GM08714 (cell line): ENCODE measurements at regions not wholly inside any gene's neighbourhood (a gene's known extent, or its start where the extent isn't known, plus 50 kb on each side); places are given as distances from the start of the nearest gene placed in this dataset.

Experiments used
- H3K4me3 ChIP-seq: fragments of 200-500 bp; sonication (Bioruptor generic); 2 replicates; pipeline ENCODE4 v1.5.1; 2014; ENCODE audit warnings: mild to moderate bottlenecking, low read length, inconsistent platforms
- ZNF274 ChIP-seq: IDR thresholded peaks from 2 replicates; pipeline ENCODE4 v1.6.1; 2012; ENCODE audit warnings: mild to moderate bottlenecking, low read depth, low read length

- no peak overlapping the region for H3K4me3 ChIP-seq
- no peak for TF ChIP-seq ZNF274
Observed at GRCh38 chr5:153081385-153081784, 409.1 kb upstream of the GRIA1 start.

GRCh38 chr5:153084511-153084910 is 406.0 kb upstream of the GRIA1 start:
- no peak for TF ChIP-seq ZNF274
- H3K4me3 ChIP-seq, result no peak overlapping the region

DNA sequence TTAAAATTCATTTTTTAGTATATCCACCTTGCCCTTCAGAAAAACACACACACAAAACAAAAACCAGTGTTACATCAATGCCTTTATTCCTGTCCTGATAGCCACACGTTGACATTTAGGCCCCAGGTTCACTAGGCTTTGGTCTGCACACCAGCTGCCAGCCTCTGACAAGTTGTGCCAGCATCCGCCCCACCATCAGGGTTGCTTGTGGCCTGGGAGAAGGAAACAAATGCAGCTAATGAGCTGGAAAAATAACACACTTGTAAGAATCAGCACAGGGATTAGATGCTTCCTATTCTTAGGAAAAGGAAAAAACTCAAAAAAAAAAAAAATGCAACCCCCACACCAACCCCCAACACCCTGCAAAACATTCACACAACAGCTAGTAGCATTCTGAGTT is 404.0 kb upstream of the GRIA1 start:
- no peak for TF ChIP-seq ZNF274
- H3K4me3 ChIP-seq, result no peak overlapping the region

DNA sequence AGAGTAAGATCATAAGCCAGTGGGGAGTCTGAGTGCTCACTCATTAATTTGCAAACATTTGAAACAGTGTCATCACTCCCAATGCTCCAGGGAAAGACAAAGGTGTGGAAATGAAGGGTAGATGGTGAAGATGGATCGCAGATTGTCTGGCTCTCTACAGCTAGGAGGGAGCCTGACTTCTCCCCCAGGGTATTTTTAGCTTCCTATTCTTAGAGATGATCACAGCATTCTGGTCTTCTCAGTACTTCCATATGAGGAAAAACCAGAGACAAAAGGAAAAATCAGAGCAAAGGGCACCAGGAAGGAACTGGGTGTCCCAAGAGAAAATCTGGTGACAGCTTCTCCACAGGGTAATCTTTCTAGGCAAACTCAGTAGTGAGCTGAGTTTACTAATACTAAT is 401.9 kb upstream of the GRIA1 start:
- no peak overlapping the region for H3K4me3 ChIP-seq
- TF ChIP-seq ZNF274, result no peak

DNA sequence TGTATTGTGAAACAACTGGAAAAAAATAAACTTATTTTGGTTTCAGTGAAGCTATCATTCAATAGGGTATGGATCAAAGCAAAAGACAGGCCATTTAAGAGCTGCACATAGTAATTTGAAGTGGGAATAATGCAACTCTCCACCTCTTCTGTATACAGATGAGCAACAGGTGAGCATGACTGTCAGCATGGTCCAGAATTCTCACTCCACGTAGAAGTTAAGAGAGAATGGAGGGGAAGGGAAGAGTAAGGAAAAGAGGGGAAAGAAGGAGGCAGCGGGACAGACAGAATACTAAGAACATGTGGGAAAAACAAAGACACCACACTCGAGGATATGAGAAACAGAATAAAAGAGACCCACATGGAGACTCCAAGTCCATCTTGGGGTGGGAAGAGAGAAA is 396.1 kb upstream of the GRIA1 start:
- H3K4me3 ChIP-seq, result no peak overlapping the region
- no peak for TF ChIP-seq ZNF274

DNA sequence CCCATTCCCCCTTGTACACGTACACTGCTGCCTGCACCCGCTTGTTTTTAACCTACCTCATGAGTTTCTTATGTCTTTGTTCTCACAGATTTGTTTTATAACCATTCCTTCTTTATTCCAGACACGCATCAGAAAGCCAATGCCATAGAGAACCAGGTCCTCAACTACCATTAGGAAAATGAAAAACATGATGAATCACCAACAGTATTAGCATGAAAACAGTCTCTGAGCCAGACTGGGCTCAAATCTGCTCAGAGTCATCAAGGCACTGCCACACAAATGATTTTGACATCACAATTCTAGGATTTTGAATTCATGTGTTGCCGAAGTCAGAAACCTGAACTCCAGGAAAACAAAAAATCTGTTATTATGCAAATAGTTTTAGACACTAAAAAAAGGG is 394.1 kb upstream of the GRIA1 start:
- no peak for TF ChIP-seq ZNF274
- no peak overlapping the region for H3K4me3 ChIP-seq

DNA sequence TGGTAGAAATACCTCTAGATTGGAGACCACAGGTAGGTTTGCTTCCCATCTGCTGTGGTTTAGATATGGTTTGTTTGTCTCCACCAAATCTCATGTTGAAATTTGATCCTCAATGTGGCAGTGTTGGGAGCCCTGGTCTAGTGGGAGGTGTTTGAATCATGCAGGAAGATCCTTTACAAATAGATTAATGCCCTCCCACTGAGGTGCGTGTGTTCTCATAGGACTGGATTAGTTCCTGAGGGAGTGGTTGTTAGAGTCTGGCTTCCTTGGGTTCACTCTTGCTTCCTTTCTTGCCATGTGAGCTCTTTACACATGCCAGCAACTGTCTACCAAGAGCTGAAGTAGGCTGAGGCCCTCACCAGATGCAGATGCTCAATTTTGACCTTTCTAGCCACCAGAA is 391.1 kb upstream of the GRIA1 start:
- no peak for TF ChIP-seq ZNF274
- H3K4me3 ChIP-seq, result no peak overlapping the region

- no peak for TF ChIP-seq ZNF274
- H3K4me3 ChIP-seq, result no peak overlapping the region
Observed at GRCh38 chr5:153101235-153102180, 389.0 kb upstream of the GRIA1 start.

GRCh38 chr5:153116916-153117315 is 373.6 kb upstream of the GRIA1 start:
- no peak overlapping the region for H3K4me3 ChIP-seq
- TF ChIP-seq ZNF274, result no peak

- no peak overlapping the region for H3K4me3 ChIP-seq
- TF ChIP-seq ZNF274, result no peak
Observed at GRCh38 chr5:153118018-153118417, 372.5 kb upstream of the GRIA1 start.

- no peak overlapping the region for H3K4me3 ChIP-seq
- no peak for TF ChIP-seq ZNF274
Observed at GRCh38 chr5:153122403-153122802, 368.1 kb upstream of the GRIA1 start.

DNA sequence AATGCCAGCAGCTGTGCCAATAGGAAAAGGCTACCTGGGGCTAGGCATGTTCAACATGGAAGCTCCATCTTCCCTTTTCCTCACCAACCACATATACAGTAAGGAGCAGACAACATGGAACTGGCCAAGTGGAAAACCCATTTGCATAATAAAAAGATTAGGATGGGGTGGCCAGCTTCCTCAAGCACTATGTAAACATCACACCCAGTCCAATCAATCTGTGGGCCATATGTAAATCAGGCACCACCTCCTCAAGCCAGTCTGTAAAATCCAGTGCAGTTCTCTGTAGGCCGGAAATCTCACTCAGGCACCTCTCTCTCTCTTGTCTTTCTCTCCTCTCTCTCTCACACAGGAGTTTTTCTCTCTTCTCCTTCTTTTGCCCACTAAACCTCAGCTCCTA is 360.2 kb upstream of the GRIA1 start:
- TF ChIP-seq ZNF274, result no peak
- H3K4me3 ChIP-seq, result no peak overlapping the region

DNA sequence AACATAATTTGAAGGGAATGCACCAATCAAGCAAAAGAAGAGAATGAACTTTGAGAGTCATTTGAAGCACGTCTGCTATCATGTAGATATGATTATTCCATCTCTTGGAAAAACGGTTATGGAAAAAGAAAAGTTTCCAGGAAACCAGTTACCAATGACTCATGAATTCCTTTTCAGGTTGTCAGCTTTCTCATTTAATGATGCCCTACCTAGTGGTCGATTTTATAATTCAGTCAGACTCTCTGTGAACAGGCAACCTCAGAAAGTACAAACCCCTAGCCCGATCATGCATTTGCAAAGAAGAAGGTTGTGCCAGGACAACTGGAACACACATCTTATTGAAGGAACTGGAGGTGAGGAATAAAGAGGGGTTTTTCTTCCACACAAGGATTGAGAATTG is 355.1 kb upstream of the GRIA1 start:
- TF ChIP-seq ZNF274, result no peak
- H3K4me3 ChIP-seq, result no peak overlapping the region

- H3K4me3 ChIP-seq, result no peak overlapping the region
- TF ChIP-seq ZNF274, result no peak
Observed at GRCh38 chr5:153136910-153137614, 353.4 kb upstream of the GRIA1 start.

- H3K4me3 ChIP-seq, result no peak overlapping the region
- TF ChIP-seq ZNF274, result no peak
Observed at GRCh38 chr5:153147891-153148623, 342.4 kb upstream of the GRIA1 start.

GRCh38 chr5:153148624-153148976 is 341.9 kb upstream of the GRIA1 start:
- no peak overlapping the region for H3K4me3 ChIP-seq
- no peak for TF ChIP-seq ZNF274
